Uterus (tissue), 2 donors: ENCODE measurements at regions not wholly inside any gene's neighbourhood (a gene's known extent, or its start where the extent isn't known, plus 50 kb on each side); places are given as distances from the start of the nearest gene placed in this dataset.

Experiments used
- CTCF ChIP-seq, 4 experiments: fragments of 200-600 bp in 2 of 4; fragments of 450-650 bp in 2 of 4; sonication (generic) in 2 of 4; IDR thresholded peaks; one replicate each; pipeline ENCODE4 v1.5.1; 2016 to 2019; ENCODE audit warnings: antibody characterized with exemption in 4 of 4, mild to moderate bottlenecking in 2 of 4, moderate library complexity in 1 of 4
- POLR2A ChIP-seq, 2 donors: fragments of 450-650 bp; IDR thresholded peaks; one replicate each; pipeline ENCODE4 v1.6.1; 2016; ENCODE audit warnings: antibody characterized with exemption in 2 of 2, mild to moderate bottlenecking in 1 of 2, moderate library complexity in 1 of 2

DNA sequence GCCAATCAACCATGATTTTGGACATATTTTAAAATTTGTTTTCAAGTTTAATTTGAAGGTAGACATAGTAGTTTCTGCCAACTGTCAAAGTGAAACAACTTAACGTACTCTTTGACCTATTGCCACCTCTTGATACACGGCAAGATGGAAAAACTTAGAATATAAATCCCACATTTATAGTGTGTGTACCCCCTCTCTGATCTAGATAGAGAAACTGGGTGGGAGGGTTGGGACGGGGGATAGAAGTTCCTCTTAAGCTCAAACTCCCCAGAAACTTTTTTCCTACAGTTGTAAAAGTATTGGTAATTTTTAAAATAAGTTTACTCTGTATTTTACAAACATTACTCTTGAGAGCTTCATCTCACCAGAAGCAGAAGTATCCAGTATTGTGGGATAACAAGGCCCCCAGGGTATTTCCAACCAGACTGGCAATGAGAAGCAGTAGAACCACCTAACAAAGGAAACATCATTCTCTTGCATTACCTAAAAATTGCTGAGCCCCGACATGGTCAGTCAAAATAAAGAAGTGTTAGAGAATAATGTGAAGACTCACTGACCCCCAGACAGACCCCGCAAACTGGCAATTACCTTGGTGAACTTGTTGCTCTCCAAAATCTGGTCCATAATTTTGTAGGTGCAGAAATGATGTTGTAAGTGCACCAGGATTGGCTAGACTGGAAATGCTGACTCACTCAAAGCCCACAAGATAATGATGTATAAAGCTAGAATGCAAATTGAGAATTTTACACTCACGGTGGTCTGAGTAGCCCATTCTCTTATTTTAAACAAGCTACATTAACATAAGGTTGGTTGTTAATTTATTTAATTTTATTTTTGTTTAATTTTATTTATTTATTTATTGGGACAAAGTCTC, 74.7 kb upstream of the TNFAIP3 start:
- TF ChIP-seq CTCF (IDR thresholded peaks at IDR 0.05): no peak
- TF ChIP-seq POLR2A (IDR thresholded peaks at IDR 0.05): no peak
